ENCODE measurements at regions not wholly inside any gene's neighbourhood (a gene's known extent, or its start where the extent isn't known, plus 50 kb on each side); places are given as distances from the start of the nearest gene placed in this dataset.

GRCh38 chr21:16583556-16583955 is 853.8 kb downstream of the USP25 start:
- TF ChIP-seq CTCF (IDR thresholded peaks at IDR 0.05) (no peak), POLR2A (IDR thresholded peaks at IDR 0.05) (no peak)
